ENCODE measurements at regions not wholly inside any gene's neighbourhood (a gene's known extent, or its start where the extent isn't known, plus 50 kb on each side); places are given as distances from the start of the nearest gene placed in this dataset.
"Not testable (repeated sequence)": the region's sequence is repeated elsewhere in the genome, so short reads cannot be mapped to it uniquely, and the experiment has no call there.

DNA sequence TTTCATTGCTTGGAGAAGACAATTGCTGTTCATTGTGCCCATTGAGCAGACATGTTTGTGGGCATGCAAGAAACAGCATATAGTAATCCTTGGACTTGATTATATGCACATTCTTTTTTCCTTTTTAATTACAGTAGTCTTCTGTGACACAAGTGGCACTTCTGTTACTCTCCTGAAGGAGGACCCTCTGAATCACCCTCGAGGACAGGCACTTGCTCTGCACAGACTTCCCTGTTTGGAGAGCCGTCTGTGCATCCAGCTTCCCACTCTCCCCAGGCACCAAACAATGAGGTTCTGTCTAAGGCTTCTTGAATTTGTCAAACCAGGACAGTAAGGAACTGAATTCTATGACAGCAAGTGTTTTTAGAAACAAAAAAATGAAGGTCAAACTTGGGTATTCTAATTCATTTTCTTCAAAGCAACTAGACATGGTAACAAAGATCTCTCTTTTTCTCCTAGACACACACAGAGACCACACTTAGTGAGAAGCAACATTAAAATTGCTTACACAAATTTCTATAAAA, 844.6 kb upstream of the ID2 start:
- DNase-seq (ENCODE audit: low read depth in 2 of 2), result no peak

DNA sequence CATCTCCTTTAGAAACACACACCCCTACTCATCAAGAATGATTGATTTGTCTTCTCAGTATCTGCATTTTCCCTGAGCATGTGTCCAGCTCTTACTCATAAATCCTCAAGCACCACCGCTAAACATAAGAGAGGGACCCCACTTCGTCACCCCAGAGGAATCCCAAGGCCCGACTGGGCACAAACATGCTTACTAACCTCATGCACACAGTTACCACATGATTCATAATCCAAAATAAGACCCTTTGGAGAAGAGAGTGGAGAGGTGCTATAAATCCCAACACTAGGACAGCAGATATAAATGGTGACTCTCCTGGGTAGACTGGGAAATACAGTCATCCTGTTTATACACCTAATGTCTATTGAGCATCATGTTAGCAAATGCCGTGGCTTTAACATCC, 843.2 kb upstream of the ID2 start:
- DNase-seq (ENCODE audit: low read depth in 2 of 2), result no peak

DNA sequence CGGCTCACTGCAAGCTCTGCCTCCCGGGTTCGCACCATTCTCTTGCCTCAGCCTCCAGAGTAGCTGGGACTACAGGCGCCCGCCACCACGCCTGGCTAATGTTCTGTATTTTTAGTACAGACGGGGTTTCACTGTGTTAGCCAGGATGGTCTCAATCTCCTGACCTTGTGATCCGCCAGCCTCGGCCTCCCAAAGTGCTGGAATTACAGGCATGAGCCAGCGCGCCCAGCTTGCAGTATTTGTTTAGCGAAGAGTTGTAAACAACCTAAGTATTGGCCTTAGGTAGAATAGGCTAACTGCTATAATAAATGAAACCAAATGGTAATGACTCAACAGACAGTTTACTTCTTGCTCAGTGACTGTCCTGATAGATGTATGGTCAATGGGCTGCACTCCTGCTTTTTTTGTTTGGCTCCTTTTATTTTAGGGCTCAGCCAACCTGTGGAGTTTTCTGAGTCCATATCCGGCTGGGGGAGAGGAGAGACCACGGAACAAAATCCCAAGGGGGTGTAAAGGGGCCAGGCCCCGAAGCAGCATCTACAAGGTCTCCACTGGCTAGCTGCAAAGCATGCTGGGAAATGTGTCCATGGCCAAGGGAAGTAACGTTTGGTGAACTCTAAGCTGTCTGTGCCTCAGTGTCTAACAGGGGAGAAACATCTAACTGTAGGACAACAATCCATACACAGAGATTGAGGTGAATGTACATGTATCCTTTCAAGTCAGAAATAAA, 841.0 kb upstream of the ID2 start:
- no peak for DNase-seq (ENCODE audit: low read depth in 2 of 2)

DNA sequence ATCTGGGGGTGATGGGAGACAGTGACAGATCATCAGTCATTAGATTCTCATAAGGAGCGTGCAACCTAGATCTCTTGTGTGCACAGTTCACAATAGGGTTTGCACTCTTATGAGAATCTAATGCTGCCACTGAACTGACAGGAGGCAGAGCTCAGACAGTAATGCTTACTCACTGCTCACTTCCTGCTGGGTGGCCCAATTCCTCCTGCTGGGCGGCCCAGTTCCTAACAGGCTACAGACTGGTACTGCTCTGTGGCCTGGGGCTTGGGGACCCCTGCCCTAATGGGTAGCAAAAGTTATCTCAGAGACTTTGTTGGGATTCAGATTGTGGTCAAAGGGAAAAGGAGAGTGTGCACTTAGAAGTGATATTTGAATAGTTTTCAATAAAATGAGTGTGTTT, 840.1 kb upstream of the ID2 start:
- no peak for DNase-seq (ENCODE audit: low read depth in 2 of 2)

DNA sequence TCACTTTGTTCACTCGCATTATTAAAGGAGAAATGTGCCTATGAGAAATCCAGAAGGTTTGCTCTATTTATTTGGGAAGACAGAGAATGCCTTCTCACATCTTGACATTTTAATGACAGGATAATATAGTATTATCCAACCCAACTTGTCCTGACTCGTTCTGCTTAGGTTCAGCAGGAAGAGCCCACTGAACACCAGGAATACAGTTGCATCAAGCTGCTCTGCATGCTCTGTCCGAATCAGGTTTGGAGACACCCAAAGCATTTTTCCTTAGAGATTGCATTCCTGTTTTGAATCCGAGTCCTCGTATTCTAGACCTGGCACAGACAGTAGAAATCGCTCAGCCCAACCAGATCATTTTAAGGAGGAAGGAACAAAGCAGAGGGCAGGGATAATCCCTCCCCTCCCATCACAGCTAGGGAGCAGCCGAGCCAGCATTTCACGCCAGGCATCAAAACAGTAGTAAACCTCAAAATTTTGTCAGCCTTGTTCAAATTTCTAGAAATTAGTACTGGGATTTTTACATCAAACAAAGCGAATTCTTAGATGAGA, 837.4 kb upstream of the ID2 start:
- no peak for DNase-seq (ENCODE audit: low read depth in 2 of 2)

DNA sequence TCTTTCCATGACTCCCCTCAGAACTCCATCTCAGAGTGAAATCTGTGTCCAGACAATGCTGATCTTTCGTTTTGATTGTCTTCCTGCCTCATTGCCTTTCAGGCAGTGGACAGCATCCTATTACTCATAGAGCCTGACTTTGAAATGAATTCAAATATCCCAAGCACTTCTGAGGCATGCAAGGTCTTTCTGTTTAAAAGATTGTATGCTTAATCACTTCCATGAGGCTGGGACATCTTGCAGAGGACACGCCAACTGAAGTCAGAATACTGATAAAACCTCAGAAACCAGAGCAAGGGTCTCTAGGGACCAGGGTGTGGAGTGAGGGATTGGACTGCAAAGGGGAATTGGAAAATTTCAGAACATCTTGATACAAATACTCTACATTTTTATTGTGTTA, 836.5 kb upstream of the ID2 start:
- no peak for DNase-seq (ENCODE audit: low read depth in 2 of 2)

DNA sequence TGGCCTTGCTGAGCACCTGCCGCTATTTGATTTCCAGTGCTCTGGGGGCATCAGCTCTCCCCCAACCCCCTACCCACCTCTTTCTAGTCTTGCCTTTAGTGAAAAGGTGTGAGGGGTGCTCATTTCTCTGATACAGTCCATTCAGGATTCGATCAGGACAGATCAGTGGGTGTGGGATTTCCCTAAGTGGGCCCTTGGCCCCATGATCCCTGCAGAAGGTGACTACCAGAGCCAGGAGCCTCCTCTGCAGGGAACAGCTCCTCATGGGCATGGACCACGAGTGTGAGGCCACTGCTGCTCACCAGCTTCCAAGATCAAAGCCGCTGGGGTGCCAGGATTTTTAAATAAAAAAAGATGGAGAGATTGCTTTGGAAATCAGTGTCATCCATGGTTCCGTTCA, 835.2 kb upstream of the ID2 start:
- DNase-seq (ENCODE audit: low read depth in 2 of 2), result no peak

DNA sequence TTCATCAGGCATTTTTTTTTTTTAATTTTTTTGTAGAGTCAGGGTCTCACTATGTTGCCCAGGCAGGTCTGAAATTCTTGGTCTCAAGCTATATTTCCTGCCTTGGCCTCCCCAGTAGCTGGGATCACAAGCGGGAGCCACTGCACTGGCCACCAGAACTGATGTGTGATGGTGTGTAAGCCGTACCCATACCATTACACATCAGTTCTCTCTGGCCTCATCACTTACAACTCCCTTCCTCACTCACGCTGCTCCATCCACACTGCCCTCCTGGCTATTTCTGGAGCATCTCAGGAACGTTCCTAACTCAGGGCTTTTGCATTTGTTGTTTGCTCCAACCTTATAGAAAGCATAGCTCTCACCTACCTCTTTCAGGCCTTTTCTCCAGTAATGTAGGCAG, 834.5 kb upstream of the ID2 start:
- no peak for DNase-seq (ENCODE audit: low read depth in 2 of 2)

DNA sequence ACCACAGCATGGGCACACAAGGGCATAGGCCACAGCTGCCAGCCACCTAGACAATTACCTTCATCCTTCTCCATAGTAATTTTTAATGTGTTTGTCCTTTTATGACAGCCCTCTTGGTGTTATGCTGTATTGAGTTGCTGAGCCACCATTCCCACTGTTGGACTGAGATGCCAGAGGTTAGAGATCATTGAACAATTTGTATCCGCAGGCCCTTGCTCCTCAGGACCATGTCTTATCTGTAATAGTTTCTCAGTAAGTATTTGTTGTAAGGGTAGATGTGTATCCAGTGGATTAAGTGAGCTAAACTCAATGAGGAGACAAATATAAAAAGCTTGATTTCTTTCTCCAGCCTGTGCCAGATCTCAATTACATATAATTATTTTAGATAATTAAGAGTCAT, 832.8 kb upstream of the ID2 start:
- DNase-seq (ENCODE audit: low read depth in 2 of 2), result no peak

DNA sequence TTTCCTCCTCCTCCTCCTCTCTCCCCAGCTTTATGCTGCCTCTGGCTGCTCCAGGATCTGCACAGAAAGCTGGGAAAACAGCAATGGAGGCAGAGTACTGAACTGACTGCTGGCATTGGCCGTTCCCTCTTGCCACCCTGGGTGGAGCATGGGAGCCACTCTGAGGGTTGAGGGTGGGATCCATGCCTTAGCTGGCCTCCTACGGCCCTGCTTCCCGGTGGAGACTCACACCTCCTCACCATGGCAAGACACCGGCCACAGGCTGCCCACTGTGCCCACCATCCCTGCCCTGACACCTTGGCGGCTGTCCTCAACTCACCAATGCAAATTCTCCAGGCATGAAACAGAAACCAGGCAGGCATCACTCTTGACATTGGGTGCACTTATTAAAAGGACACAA, 832.3 kb upstream of the ID2 start:
- DNase-seq (ENCODE audit: low read depth in 2 of 2), result no peak

DNA sequence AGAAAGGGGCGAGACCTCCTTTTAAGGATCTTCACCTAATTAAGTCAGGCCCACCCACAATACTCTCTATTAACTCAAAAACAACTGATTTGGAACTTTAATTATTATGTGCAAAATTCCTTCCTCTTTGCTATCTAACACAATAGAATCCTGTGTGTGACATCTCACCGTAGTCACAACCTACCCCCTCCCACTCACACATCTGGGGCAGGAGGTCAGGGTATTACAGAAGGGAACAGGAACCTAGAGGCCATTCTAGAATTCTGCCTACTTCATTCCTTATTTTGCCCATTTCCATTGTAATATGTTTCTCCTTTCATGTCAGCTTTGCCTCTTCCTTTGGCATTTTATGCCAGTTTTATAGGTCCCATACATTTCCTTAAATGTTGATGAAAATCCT, 829.3 kb upstream of the ID2 start:
- DNase-seq (ENCODE audit: low read depth in 2 of 2), result no peak

DNA sequence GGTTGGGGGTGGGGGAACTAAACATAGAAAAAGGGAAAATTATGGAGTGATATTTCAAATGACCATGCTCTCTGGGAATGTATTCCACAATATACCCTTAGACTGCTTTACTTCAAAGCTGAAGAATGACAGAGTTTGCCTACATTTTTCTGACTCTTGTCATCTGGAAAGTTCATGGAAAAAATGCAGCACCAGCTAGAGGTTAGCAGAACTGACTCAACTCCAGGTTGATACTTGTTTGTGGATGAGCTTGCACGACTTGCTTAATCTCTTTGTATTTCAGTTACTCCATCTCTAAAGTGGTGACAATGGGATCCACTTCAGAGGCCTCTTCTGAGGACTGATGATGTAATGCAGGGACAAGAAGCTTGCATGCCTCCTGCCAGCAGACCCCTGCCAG, 824.0 kb upstream of the ID2 start:
- no peak for DNase-seq (ENCODE audit: low read depth in 2 of 2)

DNA sequence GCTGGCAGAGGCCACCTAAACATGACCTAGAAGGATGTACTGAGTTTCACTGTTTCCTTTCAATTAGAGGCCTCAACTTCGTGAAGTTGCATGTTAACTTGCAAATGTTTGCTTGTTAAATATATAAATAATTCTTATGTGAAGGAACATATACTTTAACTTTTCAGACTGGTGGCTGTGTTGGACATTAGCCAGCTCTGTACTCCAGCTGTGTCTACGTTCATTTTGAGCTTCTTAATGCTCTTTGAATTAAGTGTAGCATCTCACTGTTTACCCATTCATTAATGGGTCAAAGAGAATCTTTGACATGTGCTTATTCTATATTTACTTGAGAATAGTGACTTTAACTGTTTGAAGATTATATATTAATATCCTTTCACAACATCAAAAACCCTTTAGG, 823.2 kb upstream of the ID2 start:
- no peak for DNase-seq (ENCODE audit: low read depth in 2 of 2)

DNA sequence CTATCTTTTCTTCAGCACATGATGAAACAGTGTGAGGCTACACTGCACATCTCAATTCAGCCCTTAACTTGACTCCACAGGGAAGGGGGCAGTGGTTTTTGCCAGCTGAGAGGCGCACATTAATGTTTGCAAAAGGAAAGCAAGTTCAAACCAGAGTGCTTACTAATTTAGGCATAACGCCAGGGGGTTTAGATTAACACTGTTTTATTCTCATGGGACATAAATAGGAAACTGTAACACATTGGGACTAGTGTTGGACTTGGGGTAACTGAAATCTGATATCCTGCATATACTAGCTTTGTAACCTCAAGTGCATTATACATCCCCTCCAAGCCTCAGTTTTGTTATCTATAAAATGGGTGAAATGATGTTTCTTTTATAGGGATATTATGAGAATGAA, 821.2 kb upstream of the ID2 start:
- no peak for DNase-seq (ENCODE audit: low read depth in 2 of 2)

DNA sequence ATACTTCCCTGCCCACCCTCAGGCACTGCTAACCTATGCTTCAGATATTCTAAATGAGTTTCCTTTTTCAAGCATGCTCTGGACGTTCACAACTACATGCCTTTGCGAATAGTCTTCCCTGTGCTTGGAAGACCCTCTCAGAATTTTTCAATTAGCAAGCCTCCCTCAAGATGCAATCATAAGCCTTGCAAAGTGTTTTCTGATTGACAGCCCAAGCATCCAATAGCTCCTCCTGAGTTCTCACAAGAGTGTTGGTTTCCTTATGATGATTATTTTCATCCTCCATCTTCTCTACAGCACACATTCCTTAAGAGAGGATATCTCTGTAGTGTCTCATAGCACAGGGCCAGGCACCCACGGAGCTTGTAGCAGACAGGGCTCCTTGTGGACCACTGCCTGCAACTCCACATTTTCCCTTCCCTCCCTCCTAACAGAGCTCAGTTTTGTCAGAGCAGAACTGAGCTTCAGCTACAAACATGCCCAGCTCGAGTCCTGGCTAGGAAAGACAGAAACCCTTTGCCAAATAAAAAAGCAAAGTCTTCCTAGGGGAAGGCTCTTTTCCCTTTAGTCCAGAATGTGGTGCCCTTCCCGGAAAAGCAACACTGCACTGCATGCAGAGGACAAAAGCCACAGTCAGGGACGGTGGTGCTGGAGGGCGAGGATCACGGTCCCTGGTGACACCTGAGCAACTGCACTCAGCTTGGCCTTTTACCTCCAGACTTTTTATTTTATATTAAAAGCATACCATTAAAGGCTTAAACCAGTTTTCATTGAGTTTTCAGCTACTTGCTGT, 819.8 kb upstream of the ID2 start:
- DNase-seq (ENCODE audit: low read depth in 2 of 2), result no peak

DNA sequence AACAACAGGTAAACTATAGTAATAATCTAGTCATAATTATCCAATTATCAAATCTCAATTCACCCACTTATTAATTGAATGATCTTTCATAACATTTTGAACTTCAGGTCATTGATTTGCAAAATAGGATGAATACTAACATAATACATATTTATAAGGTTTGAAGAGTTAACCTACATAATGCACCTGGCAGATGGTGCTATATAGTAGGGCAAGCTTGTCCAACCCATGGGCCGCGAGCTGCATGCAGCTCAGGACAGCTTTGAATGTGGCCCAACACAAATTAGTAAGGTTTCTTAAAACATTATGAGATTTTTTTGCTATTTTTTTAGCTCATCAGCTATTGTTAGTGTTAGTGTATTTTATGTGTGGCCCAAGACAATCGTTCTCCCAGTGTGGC, 815.8 kb upstream of the ID2 start:
- DNase-seq (ENCODE audit: low read depth in 2 of 2), result no peak

DNA sequence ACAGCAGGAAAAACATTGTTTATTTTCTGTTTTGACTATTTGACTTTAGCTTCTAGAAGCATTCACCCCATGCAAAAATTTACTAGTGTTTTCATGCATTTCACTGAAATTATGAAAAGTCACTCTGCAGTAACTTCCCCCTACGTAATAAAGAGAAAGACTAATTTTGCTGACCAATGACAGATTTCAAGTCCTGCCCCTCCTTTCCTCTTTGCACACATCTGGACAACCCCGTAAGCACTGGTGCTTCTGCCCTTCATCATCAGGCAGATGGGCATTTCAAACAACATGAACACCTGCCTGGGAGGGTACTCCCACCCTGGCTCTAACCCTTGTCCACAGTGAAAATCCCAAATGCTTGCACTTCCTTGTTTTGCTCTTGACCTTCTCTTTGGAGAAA, 815.0 kb upstream of the ID2 start:
- no peak for DNase-seq (ENCODE audit: low read depth in 2 of 2)

DNA sequence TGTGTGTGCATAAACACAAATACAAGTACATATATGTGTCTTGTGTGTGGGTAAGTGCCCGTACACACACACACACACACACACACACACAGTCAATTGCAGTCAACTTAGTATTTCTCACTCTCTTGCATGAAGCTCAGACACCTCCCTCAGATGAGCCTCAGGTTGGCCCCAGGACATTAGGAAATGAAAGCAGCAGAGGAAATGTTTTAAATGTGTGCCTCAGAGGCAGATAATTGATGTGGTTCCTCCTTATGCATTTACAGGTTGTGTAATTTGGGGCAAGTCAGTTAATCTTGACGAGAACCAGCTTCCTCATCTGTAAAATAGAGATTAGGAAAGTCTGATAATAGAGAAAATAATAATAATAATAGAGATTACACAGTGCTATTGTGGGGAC, 814.0 kb upstream of the ID2 start:
- no peak for DNase-seq (ENCODE audit: low read depth in 2 of 2)

DNA sequence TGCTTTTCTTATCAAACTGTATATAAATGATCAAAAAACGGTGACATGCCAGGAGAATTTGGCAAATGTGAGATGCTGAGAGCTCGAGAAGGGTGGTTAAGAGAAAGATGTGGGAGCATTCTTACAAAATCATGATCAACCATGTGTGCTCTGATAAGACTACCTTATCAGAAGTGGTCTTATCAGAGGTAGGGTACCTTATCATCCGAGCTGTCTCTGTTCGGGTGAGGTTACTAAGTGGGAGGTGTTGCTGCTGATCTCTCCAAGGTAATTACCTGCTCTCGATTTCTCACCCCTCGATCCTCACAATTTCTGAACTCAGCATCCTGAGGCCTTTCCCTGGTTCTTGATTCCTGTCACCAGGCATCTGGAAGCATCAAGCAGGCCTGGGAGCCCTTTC, 813.0 kb upstream of the ID2 start:
- no peak for DNase-seq (ENCODE audit: low read depth in 2 of 2)

DNA sequence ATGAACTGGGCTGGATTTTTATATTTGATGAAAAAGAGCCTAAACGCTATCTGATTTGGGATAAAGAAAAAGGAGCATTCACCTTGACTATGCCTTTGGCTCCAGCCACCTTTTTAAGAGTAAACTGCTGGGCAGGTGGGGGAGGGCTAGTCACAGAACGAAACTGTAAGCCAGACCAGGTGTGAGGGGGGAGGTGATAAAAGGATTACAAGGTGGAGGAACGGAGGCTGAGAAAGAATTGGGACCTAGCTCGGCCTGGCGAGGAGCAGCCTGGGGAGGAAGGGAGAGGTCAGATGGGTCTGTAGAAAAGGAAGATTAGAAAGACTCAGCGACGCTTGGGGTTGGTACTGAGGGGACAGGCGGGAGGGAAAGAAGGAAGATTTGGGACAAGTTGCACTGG, 805.4 kb upstream of the ID2 start:
- not testable (repeated sequence) for DNase-seq (ENCODE audit: low read depth in 2 of 2)

DNA sequence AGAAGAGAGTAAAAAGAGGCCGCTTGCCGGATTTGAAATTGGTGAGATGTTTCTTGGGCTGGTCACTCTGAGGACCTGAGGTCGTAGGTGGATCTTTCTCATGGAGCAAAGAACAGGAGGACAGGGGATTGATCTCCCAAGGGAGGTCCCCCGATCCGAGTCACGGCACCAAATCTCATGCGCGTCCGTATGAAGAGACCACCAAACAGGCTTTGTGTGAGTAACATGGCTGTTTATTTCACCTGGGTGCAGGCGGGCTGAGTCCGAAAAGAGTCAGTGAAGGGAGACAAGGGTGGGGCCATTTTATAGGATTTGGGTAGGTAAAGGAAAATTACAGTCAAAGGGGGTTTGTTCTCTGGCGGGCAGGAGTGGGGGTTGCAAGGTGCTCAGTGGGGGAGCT, 803.6 kb upstream of the ID2 start:
- DNase-seq (ENCODE audit: low read depth in 2 of 2), result not testable (repeated sequence)

DNA sequence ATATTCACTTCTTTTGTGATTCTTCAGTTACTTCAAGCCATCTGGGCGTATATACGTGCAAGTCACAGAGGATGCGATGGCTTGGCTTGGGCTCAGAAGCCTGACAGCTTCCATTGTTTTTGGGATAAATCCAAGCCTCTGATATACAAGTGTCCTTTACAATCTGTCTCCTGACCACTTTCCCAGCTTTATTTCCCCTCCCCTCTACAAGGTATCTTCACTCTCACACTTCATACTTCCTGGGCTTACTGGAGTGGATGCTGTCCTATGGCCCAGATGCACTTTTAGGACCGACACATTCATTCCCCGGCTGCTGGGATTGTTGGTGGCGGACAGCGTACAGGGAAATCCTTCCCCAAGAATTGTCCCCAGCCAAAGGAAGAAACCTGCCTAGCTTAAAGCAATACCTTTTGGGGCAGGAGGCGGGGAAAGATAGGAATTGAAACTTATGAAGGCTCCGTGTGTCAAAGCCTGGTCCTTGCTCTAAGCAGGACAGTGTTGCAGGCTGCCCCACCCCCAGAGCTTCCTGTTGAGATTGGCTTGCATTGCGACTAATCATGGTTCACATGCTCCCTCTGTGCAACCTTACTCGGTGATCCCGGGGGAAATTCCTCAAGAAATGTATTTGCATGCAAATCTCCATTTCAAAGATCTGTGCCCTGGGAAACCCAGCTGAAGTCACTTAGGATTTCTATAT, 802.9 kb upstream of the ID2 start:
- DNase-seq (ENCODE audit: low read depth in 2 of 2), result no peak
